SU-DHL-6 (cell line): ENCODE measurements at regions not wholly inside any gene's neighbourhood (a gene's known extent, or its start where the extent isn't known, plus 50 kb on each side); places are given as distances from the start of the nearest gene placed in this dataset.

Experiments
- CTCF ChIP-seq: fragments of 200-600 bp; sonication (generic); IDR thresholded peaks from one replicate; pipeline ENCODE4 v1.5.1; 2017; ENCODE audit warnings: antibody characterized with exemption, mild to moderate bottlenecking, low read length, moderate library complexity; ENCODE audit not compliant: insufficient read depth, poor library complexity, severe bottlenecking
- EZH2phosphoT487 ChIP-seq: fragments of 200-600 bp; sonication (generic), shearing (Covaris generic); conservative IDR thresholded peaks from 2 replicates; pipeline ENCODE4 v1.6.1; 2018; ENCODE audit warnings: mild to moderate bottlenecking, antibody characterized with exemption, low read length, moderate library complexity, mixed read lengths

- no peak for TF ChIP-seq CTCF
- TF ChIP-seq EZH2phosphoT487 = no peak
Observed at GRCh38 chr3:193023218-193023617, 105.6 kb upstream of the MB21D2 start.
